ENCODE measurements at regions not wholly inside any gene's neighbourhood (a gene's known extent, or its start where the extent isn't known, plus 50 kb on each side); places are given as distances from the start of the nearest gene placed in this dataset.

DNA sequence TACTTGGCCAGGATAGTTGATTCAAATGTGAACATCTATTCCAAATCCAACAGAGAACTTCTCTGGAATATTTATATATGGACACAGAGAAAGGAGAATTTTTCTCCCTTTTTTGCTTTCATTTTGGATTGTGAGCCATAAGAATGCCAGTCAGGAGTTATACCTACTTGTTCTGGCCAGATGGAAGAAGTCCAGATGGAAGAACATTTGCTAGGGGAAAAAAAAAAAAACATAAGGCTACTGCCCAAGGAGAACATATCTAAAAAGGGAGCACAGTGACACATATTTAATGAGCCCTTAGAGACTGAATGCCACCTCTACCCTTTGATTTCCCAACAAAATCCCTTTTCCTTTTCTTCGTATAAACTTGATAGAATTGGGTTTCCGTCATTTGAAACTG, 61.7 kb upstream of the PPP2R2B start:
- DNase-seq (ENCODE audit: low spot score), result no peak

DNA sequence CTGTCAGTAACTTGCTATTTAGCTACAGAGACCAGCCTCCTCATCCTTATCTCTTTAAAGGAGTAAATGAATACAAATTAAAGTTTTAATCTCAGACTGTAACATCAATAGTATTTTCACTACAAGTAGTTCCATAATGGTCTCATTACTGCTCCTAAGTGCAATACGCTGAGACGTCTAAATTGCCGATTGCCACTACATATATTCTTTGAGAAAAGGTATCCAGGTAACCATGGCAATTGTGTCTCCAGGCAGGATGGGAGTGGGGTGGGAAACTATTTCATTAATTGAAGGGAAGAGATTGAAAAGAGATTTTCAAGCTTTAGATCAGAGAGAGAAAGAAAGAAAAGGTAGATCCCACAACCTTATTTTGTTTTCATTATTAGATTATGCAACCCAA, 65.5 kb upstream of the PPP2R2B start:
- no peak for DNase-seq (ENCODE audit: low spot score)

DNA sequence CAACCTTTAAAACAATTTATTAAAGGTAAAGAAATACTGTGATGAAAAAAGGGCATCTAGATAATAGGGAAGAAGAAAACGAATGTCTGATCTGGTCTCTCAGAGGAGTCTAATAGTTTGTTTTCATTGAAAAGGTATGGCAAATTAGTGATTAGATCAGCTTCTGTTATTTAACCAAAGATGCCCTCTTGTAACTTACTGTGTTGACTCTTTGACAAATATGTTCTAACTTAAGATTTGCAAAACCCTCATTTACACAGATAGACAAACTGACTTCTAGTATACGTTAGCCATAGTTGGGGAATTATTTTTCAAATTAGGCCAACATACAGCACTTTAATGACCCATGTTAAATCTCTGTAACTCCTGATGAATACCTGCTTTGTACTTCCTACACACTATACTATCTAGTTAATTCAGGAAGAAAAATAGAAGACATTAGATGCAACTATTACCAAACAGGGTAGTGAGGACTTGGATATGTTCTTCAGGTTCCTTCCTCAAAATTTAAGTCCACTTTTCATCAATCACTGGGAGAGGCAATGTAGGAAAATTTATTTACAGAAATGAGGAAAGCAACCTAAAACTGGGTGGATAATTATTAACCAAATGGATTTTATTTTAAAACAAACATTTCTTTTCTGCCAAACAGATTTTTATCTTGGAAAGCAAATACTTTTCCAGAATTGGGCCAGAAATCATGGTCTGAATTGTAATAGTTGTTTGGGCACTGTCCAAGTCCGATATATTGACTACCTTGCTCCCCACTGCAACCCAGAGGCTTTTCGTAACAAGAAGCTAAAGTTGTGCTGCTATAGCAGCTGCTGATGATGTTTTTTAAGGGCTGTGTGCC, 66.4 kb upstream of the PPP2R2B start:
- no peak for DNase-seq (ENCODE audit: low spot score)

DNA sequence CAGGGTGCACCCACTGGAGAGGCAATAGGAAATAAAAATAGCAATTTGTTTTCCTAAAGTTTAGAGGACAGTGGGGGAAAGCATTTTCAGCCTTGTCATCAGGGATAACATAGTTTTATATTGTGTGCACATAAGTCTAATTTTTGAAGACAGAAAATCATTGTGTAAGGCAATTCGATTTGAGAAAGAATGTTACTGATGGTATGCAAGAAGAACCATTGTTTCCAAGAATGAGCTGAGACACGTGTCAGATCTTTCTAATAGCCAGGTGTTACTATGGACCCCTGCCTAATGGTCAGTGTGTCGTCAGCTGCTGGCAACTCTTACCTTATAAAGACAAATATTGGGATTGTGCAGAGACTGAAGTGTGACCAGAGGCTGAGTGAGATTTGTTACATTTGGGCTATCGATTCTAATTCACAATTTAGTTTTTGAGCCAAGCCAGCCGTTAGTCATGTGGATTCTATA, 67.1 kb upstream of the PPP2R2B start:
- DNase-seq (ENCODE audit: low spot score), result no peak

- DNase-seq (ENCODE audit: low spot score), result no peak
These were observed 68.8 kb upstream of the PPP2R2B start for GRCh38 chr5:146947181-146947941.

GRCh38 chr5:146948666-146949065, 70.1 kb upstream of the PPP2R2B start:
- DNase-seq (ENCODE audit: low spot score), result no peak

GRCh38 chr5:146952168-146952567, 73.6 kb upstream of the PPP2R2B start:
- no peak for DNase-seq (ENCODE audit: low spot score)

DNA sequence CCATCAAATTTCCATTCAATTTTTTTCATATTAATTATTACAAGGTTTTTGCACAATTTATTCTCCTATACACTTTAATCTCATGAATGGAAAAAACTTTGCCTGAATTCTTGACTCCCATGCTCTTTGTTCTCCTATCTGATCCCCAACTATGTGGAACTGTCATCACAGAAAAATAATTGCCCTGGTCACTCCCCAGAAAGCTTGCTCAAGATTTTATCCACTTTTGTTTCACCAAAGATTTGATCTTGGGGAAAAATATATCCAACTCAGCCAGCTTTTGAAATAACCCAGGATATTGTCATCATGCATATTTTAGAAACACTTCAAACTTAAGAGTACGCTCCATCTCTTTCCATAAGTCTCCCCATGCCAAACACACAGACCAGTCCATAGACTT, 77.7 kb upstream of the PPP2R2B start:
- DNase-seq (ENCODE audit: low spot score), result no peak

DNA sequence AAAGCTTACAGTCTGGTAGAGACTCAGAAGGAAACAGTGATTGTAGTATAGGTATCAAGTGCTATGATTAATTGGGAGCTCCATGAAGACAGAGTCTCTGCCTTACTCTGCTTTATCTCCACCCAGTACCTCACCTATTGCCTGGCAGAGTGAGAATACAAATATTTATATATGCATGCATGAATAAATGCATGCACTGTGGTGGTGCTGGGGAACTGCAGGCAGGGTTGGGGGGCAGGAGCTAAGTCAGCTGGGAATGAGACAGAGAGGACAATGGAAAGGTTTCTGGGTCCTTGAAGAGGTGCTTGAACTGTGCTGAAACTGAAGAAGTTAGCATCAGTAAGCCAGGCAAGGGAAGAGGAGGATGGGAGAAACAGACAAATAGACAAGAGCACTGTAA, 80.8 kb upstream of the PPP2R2B start:
- no peak for DNase-seq (ENCODE audit: low spot score)

DNA sequence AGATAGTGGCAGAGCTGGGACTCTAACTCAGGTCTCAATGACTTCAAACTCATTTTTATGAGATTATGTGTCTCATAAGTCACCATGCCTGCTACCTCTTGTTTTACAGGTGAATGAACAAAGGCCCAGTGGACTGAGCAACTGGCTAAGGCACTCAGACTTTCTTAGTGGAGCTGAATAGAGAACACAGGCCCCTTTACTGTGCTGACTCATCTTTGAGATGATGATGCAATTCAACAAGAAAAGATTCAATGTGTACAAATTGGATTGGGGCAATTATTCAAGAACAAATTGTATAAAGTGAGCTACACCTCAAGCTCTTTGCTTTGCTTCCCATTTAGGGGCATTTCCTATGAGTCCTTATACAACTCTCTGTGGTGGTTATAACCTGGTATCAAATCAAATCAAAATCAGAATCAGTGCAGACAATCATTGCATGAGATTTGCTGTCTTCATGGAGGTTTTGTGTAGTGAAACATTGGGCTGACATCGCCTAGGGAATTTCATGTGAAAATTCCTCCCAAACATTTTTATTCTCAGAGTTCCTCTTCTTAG, 84.3 kb upstream of the PPP2R2B start:
- DNase-seq (ENCODE audit: low spot score), result peak; percentile 8

DNA sequence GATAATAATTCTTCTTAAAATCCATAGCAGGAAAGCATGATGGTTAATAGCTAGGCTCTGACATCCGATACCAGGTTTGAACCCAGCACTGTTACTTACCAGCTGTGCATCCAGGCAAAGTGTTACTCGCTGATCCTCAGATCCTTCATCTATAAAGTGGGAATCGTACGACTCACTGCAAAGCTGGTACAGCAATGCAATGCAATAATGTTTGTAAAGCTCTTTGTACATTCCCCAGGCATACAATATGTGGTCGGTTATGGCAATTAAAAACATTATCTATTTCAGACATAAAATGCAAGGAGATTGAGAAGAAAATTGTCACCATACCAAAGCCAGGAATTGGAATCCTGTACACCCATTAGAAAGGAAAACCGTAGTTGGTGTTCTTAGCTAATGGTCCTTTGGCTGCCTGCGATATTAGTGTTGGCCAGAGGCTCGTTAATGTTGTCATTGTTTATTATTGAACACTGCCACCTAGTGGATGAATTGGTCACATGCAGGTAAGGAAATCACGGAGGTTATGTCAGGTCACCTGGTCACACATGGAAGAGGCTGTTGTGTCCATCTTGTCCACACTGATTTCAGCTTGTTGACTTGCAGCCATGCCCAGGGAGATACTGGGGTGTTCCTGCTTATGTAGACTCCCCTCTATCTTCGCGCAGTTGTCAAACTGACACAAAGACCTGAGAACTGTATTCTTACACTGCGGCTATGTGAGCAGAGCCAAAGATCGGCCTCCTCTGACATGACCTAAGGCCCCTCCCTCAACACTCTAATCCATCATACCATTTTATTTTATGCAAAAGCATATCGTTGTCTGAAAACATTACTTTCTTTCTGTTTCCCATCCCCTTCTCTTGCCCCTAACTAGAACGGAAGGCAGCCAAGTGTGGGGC, 87.5 kb upstream of the PPP2R2B start:
- DNase-seq (ENCODE audit: low spot score), result peak; percentile 70

DNA sequence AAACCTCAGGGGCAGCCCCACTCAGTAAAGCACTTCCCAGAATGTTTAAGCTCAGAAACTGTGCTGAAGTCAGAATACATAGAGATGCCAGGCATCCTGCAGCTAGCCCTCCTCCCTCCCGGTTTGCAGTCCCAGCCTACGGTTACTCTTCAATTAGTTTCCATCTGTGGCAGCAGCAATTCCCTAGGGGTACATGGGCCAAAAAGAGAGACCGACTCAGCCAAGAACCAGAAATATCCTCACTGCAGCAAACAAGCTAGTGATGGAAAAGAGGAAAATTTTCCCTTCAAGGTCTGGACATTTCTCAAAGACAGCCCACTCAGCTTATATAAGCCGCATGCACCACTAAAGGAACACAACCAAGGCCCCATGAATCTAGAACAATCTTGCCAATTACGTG, 89.1 kb upstream of the PPP2R2B start:
- no peak for DNase-seq (ENCODE audit: low spot score)

GRCh38 chr5:146971401-146971800, 92.8 kb upstream of the PPP2R2B start:
- DNase-seq (ENCODE audit: low spot score), result no peak

DNA sequence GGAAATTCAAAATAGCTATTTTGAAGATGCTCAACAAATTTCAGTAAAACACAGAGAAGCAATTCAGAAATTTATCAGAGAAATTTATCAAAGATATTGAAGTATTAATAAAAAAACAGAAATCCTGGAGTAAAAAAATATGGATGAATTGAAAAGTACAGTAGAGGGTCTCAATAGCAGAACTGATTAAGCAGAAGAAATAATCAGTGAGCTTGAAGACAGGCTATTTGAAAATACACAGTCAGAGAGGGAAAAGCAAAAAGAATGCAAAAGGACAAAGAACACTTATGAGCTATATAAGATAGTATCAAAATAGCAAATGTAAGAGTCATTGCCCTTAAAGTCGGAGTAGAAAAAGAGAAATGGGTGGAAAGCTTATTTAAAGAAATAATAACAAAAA, 107.9 kb upstream of the PPP2R2B start:
- DNase-seq (ENCODE audit: low spot score), result no peak

DNA sequence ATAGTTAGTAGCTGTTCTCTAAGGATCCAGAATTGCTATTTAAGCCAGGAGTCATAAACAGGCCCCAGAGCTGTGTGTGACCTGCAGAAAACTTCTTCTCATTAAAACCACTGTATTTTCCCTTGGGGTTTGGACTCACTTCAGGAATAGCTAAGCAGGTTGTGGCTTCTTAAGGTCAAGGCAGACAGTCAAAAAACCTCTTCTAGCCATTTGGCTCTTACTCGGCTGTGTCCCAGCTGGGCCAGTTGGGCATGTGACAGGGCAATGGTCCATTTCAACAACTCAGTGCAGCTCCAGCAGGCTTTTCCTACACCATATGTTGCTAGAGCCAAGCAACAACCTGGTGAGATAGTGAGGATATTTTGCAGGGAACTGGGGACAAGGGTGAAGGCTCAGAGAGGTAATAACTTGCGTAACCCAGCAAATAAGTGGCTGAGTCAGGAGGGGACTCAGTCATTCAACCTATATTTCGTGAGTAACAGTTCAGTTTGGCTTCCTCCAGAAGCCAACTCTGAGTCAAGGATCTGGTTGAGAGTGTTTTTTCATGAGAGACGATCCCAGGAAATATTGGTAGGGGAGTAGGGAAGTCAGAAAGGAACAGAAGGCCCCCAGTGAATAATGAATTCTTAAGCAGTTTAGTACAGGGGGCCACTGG, 115.4 kb upstream of the PPP2R2B start:
- DNase-seq (ENCODE audit: low spot score), result no peak

DNA sequence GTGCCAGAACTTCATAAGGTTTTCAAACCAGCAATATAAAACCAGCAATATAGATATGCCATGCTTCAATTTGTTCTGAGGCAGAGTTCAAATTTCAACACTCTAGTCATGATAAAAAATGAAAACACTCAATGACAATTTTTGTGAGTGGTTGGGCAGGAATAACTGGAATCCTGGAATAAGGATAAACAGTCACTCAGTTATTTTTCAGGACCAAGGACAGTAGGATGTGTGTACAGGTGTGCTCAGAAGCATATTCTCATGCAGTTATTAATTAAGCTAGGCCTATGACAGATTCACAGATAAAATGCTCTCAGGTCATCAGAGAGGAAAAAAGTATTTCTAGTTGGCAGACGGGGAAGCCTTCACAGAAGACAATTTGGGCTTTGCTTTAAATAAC, 117.3 kb upstream of the PPP2R2B start:
- DNase-seq (ENCODE audit: low spot score), result no peak

- DNase-seq (ENCODE audit: low spot score), result no peak
These were observed 136.8 kb upstream of the PPP2R2B start for GRCh38 chr5:147015405-147015804.

DNA sequence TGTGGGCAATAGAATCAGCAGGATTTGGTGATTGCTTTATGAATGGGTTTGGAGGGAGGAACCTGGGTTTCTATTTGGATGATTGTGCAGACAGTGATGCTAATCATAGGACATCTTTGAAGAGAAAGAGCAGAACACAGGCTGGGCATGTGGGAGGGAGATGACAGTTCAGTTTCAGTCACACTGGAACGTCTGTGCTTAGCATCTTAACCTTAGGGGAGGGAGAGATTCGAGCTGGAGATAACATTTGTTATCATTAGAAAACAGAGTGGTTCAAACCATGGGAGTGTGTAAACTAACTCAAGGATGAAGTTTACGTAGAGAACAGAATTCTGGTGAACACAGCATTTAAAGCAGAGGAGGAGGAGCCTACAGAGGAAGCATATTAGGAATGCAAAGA, 138.6 kb upstream of the PPP2R2B start:
- no peak for DNase-seq (ENCODE audit: low spot score)

- no peak for DNase-seq (ENCODE audit: low spot score)
These were observed 139.1 kb upstream of the PPP2R2B start for GRCh38 chr5:147017621-147018020.

DNA sequence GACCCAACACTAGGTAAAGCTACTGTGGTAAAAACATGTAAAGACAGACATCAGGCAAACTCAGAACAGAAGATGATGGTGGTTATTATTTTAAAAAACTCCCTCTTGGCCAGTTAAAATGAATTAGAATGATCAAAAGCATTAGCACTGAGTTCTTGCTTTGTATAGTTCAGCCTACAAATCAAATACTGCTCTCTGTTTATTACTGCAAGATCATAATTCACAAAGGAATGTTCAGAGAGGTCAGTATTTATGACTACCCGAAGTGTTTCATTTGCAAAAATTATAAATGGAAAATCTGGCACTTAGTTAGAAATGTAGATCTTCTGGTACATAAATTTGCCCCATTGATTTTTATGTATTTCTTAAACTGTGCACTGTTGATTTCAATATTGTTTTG, 140.3 kb upstream of the PPP2R2B start:
- no peak for DNase-seq (ENCODE audit: low spot score)

GRCh38 chr5:147036691-147037245, 158.2 kb upstream of the PPP2R2B start:
- DNase-seq (ENCODE audit: low spot score), result no peak

All from AG08395 (cell line).